ENCODE measurements at regions not wholly inside any gene's neighbourhood (a gene's known extent, or its start where the extent isn't known, plus 50 kb on each side); places are given as distances from the start of the nearest gene placed in this dataset.

GRCh38 chr18:29028560-29028959 lies 851.6 kb upstream of the CDH2 start:
- no peak overlapping the region for H3K27ac ChIP-seq (ENCODE audit: extremely low read depth, low read depth, low read length)
- ChIA-PET POLR2A (no interaction called here), CTCF (interaction anchor here (0.5 kb wide), 1 partner anchor 761 kb away, joined by 3 read pairs; no protein-coding TSS in a partner anchor)
- H3K4me3 ChIP-seq (ENCODE audit: low read depth, low read length), result no peak overlapping the region
- TF ChIP-seq GLI2 (tag by site-specific recombination; IDR thresholded peaks at IDR 0.05; ENCODE audit: borderline replicate concordance, low read depth), result no peak
- no peaks in the 10 kb centered on the region for H3K36me3 ChIP-seq (ENCODE audit: control insufficient read depth in 2 of 2, insufficient read depth in 1 of 2, low read length in 2 of 2)
- H3K4me1 ChIP-seq (ENCODE audit: control insufficient read depth, insufficient read depth, low read length), result no peaks in the 10 kb centered on the region
- H3K9me3 ChIP-seq (ENCODE audit: control insufficient read depth, insufficient read depth, low read depth, low read length), result no peaks in the 10 kb centered on the region

DNA sequence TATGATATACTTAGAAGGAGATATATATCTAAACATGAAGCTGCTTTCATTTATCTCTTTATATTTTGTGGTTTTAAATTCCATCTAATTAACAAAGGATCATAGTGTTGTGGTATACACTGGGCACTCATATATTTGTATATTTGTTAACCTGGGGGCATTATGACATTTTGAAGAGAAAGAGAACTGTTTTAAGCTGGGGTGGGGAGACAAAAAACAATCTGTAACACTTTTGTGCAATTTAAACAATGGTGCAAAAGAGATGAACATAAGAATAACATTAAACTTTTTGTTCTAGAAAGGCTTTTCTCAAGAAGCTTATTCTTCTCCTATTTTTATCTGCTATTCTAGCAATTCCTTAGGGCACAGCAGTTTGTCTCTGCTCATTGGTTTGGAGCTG lies 842.0 kb upstream of the CDH2 start:
- Histone ChIP-seq H3K4me3 (ENCODE audit: low read depth, low read length) (no peak overlapping the region), H3K27ac (ENCODE audit: extremely low read depth, low read depth, low read length) (no peak overlapping the region), H3K4me1 (ENCODE audit: control insufficient read depth, insufficient read depth, low read length) (no peaks in the 10 kb centered on the region), H3K9me3 (ENCODE audit: control insufficient read depth, insufficient read depth, low read depth, low read length) (no peaks in the 10 kb centered on the region), H3K36me3 (ENCODE audit: control insufficient read depth in 2 of 2, insufficient read depth in 1 of 2, low read length in 2 of 2) (no peaks in the 10 kb centered on the region)
- ChIA-PET CTCF (interaction anchor here (0.6 to 1.1 kb wide), 3 partner anchors 57 to 599 kb away, joined by 3 to 4 read pairs (median 3); no protein-coding TSS in a partner anchor), POLR2A (no interaction called here)
- TF ChIP-seq, protein P1, sequence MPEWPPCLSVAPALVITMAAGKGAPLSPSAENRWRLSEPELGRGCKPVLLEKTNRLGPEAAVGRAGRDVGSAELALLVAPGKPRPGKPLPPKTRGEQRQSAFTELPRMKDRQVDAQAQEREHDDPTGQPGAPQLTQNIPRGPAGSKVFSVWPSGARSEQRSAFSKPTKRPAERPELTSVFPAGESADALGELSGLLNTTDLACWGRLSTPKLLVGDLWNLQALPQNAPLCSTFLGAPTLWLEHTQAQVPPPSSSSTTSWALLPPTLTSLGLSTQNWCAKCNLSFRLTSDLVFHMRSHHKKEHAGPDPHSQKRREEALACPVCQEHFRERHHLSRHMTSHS (tag by site-specific recombination; IDR thresholded peaks at IDR 0.05), result no peak
- TF ChIP-seq TSHZ1 (tag by site-specific recombination; IDR thresholded peaks at IDR 0.05; ENCODE audit: borderline replicate concordance), result no peak
- no peak for TF ChIP-seq ZBTB21 (tag by site-specific recombination; IDR thresholded peaks at IDR 0.05)
- TF ChIP-seq ZNF394 (tag by site-specific recombination; IDR thresholded peaks at IDR 0.05; ENCODE audit: borderline replicate concordance), result no peak
- no peak for TF ChIP-seq ZNF501 (tag by site-specific recombination; IDR thresholded peaks at IDR 0.05)
- no peak for TF ChIP-seq ZNF140 (tag by site-specific recombination; IDR thresholded peaks at IDR 0.05)
- no peak for TF ChIP-seq ZNF23 (tag by site-specific recombination; IDR thresholded peaks at IDR 0.05; ENCODE audit: borderline replicate concordance)
- no peak for TF ChIP-seq ZNF514 (tag by site-specific recombination; IDR thresholded peaks at IDR 0.05)

DNA sequence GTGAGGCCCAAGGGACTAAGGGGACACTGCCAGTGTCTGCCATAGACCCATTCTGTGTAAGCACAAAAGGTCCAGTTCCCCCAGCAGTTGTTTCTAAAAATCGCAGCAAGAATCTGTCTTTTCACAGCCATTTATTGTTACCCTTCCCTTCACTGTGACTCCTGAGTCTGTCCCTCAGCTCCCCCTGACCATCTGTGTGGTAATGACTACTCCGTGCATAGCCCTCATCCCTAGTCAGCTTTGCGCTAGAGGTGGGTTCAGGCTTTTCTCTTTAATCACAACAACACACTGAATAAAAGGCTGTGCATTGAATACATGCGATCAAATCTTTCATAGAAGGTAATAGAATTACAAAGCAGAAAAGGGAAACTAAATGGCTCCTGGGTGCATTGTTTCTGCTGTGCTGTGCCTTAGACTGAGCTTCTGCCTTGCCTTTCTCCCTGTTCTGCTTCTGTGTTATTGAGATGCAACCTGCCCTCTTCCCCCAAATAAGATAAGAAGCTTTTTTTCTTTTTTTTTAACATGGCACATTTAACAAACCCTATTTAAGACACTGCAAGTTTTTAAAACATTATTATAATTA lies 836.0 kb upstream of the CDH2 start:
- no peak for TF ChIP-seq GLIS2 (tag by site-specific recombination; IDR thresholded peaks at IDR 0.05)
- TF ChIP-seq, protein P1 (tag by site-specific recombination; IDR thresholded peaks at IDR 0.05), result no peak
- TF ChIP-seq ZNF792 (tag by site-specific recombination; IDR thresholded peaks at IDR 0.05), result no peak
- no peak for TF ChIP-seq ZNF140 (tag by site-specific recombination; IDR thresholded peaks at IDR 0.05)
- no peak overlapping the region for H3K27ac ChIP-seq (ENCODE audit: extremely low read depth, low read depth, low read length)
- no peak overlapping the region for H3K4me3 ChIP-seq (ENCODE audit: low read depth, low read length)
- H3K4me1 ChIP-seq (ENCODE audit: control insufficient read depth, insufficient read depth, low read length), result no peaks in the 10 kb centered on the region
- no peaks in the 10 kb centered on the region for H3K9me3 ChIP-seq (ENCODE audit: control insufficient read depth, insufficient read depth, low read depth, low read length)
- ChIA-PET POLR2A (no interaction called here), CTCF (interaction anchor here (0.5 kb wide), 1 partner anchor 35 kb away, joined by 3 read pairs; no protein-coding TSS in a partner anchor)
- H3K36me3 ChIP-seq (ENCODE audit: control insufficient read depth in 2 of 2, insufficient read depth in 1 of 2, low read length in 2 of 2), result no peaks in the 10 kb centered on the region

GRCh38 chr18:29012364-29012763 lies 835.4 kb upstream of the CDH2 start:
- TF ChIP-seq ZNF416 (tag by site-specific recombination; IDR thresholded peaks at IDR 0.05) (no peak), ZNF639 (tag by site-specific recombination; IDR thresholded peaks at IDR 0.05) (no peak), OSR2 (tag by site-specific recombination; IDR thresholded peaks at IDR 0.05) (no peak), ZSCAN23 (tag by site-specific recombination; IDR thresholded peaks at IDR 0.05) (no peak), ZNF677 (tag by site-specific recombination; IDR thresholded peaks at IDR 0.05) (no peak), PRDM1 (tag by site-specific recombination; IDR thresholded peaks at IDR 0.05) (no peak)
- TF ChIP-seq, protein P2, sequence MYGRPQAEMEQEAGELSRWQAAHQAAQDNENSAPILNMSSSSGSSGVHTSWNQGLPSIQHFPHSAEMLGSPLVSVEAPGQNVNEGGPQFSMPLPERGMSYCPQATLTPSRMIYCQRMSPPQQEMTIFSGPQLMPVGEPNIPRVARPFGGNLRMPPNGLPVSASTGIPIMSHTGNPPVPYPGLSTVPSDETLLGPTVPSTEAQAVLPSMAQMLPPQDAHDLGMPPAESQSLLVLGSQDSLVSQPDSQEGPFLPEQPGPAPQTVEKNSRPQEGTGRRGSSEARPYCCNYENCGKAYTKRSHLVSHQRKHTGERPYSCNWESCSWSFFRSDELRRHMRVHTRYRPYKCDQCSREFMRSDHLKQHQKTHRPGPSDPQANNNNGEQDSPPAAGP (tag by site-specific recombination; IDR thresholded peaks at IDR 0.05), result no peak
- no peak overlapping the region for H3K27ac ChIP-seq (ENCODE audit: extremely low read depth, low read depth, low read length)
- H3K4me1 ChIP-seq (ENCODE audit: control insufficient read depth, insufficient read depth, low read length), result no peaks in the 10 kb centered on the region
- no peaks in the 10 kb centered on the region for H3K9me3 ChIP-seq (ENCODE audit: control insufficient read depth, insufficient read depth, low read depth, low read length)
- ChIA-PET CTCF (interaction anchor here (0.5 kb wide), 1 partner anchor 34 kb away, joined by 3 read pairs; no protein-coding TSS in a partner anchor), POLR2A (no interaction called here)
- no peak overlapping the region for H3K4me3 ChIP-seq (ENCODE audit: low read depth, low read length)
- no peaks in the 10 kb centered on the region for H3K36me3 ChIP-seq (ENCODE audit: control insufficient read depth in 2 of 2, insufficient read depth in 1 of 2, low read length in 2 of 2)
